HepG2 (cell line): ENCODE measurements at regions not wholly inside any gene's neighbourhood (a gene's known extent, or its start where the extent isn't known, plus 50 kb on each side); places are given as distances from the start of the nearest gene placed in this dataset.
"Not testable (repeated sequence)": the region's sequence is repeated elsewhere in the genome, so short reads cannot be mapped to it uniquely, and the experiment has no call there.

Experiments
- ATAC-seq: fragments of 200-7000 bp; cut with Tn5 transposase; 3 replicates; pipeline ENCODE4 v1.9.1; 2020; ENCODE audit warnings: mild to moderate bottlenecking, moderate library complexity
- BruUV-seq: library from RNA; stranded (reverse); fragments of 400-500 nt; replicated peaks from 2 replicates; lab custom pipeline; 2021; lab: Mats Ljungman, UMichigan
- CTCF ChIA-PET: fragments of 300-600 bp; formaldehyde crosslinking; extraction: SDS; loops from one replicate; lab custom pipeline; 2021; ENCODE audit warnings: low total read pairs, inconsistent platforms, low intra/inter-chr PET ratio; lab: Yijun Ruan, JAX
- POLR2A ChIA-PET: fragments of 350-600 bp; sonication (Branson Sonifier 250); formaldehyde crosslinking; loops from one replicate; lab custom pipeline; 2020; ENCODE audit warnings: antibody characterized with exemption, inconsistent platforms; lab: Yijun Ruan, JAX
- DNase-seq: peaks from one replicate; pipeline ENCODE4 v3.0.0-alpha.2; 2015; ENCODE audit warnings: low spot score
- FAIRE-seq: peaks from 3 replicates; lab custom pipeline; 2011; peaks lifted over from hg19 to GRCh38; lab: Jason Lieb, UNC
- H2AFZ ChIP-seq: one replicate; pipeline ENCODE4 v1.6.1; 2011; ENCODE audit warnings: low read length, inconsistent platforms
- H3K27ac ChIP-seq: fragments of 300-600 bp; 3 replicates; pipeline ENCODE4 v1.8.0; 2011; ENCODE audit warnings: mixed run types, mild to moderate bottlenecking, mixed read lengths, low read length, inconsistent platforms; ENCODE audit not compliant: insufficient read depth; ENCODE audit errors: extremely low read length
- H3K27me3 ChIP-seq, 2 experiments: fragments of 200-600 bp in 1 of 2; 2 replicates in 1 of 2; 3 replicates in 1 of 2; pipeline versions ENCODE4 v1.6.0 to v1.8.0; 2011; ENCODE audit warnings: low read length in 2 of 2, mild to moderate bottlenecking in 2 of 2, moderate library complexity in 2 of 2, inconsistent platforms in 1 of 2; ENCODE audit not compliant: insufficient read depth in 2 of 2, control insufficient read depth in 1 of 2
- H3K36me3 ChIP-seq, 2 experiments: fragments of 200-600 bp in 1 of 2; replicated peaks in 1 of 2; 2 replicates in 1 of 2; 3 replicates in 1 of 2; pipeline versions ENCODE4 v1.5.1 to v1.8.0; 2011; ENCODE audit warnings: low read length in 2 of 2, inconsistent platforms in 1 of 2; ENCODE audit not compliant: insufficient read depth in 2 of 2, control insufficient read depth in 1 of 2
- H3K4me1 ChIP-seq: 2 replicates; pipeline ENCODE4 v1.5.1; 2012; ENCODE audit warnings: low read length, inconsistent platforms; ENCODE audit not compliant: insufficient read depth
- H3K4me2 ChIP-seq: 2 replicates; pipeline ENCODE4 v1.6.0; 2011; ENCODE audit warnings: low read depth, low read length, inconsistent platforms
- H3K4me3 ChIP-seq, 3 experiments: fragments of 200-600 bp in 1 of 3; sonication (generic), shearing (Covaris generic) in 1 of 3; replicated peaks in 1 of 3; 2 replicates each; pipeline ENCODE4 v1.5.1; 2011 to 2016; ENCODE audit warnings: low read length in 3 of 3, inconsistent platforms in 2 of 3, low read depth in 2 of 3, mild to moderate bottlenecking in 2 of 3, control low read depth in 1 of 3, mixed read lengths in 1 of 3; ENCODE audit not compliant: insufficient read depth in 1 of 3
- H3K79me2 ChIP-seq: one replicate; pipeline ENCODE4 v1.6.1; 2011; ENCODE audit warnings: low read length, inconsistent platforms; ENCODE audit not compliant: insufficient read depth
- H3K9ac ChIP-seq: 2 replicates; pipeline ENCODE4 v1.6.0; 2011; ENCODE audit warnings: mild to moderate bottlenecking, low read depth, low read length, inconsistent platforms; ENCODE audit not compliant: insufficient read depth
- H3K9me3 ChIP-seq: 2 replicates; pipeline ENCODE4 v1.5.1; 2012; ENCODE audit warnings: mild to moderate bottlenecking, low read length
- H4K20me1 ChIP-seq: 2 replicates; pipeline ENCODE4 v1.6.0; 2011; ENCODE audit warnings: inconsistent platforms, mild to moderate bottlenecking, low read length, moderate library complexity; ENCODE audit not compliant: insufficient read depth
- FOXA1 ChIP-seq, 2 experiments: fragments of 450-650 bp in 1 of 2; sonication (generic) in 1 of 2; formaldehyde crosslinking in 1 of 2; IDR thresholded peaks; 2 replicates each; pipeline versions ENCODE4 v1.4.0 to v1.6.1; 2016 to 2020; ENCODE audit warnings: missing genetic modification reagents in 1 of 2
- FOXA3 ChIP-seq: IDR thresholded peaks from 2 replicates; pipeline ENCODE4 v1.6.1; 2016; ENCODE audit warnings: missing genetic modification reagents, missing compliant biosample characterization
- GABPA ChIP-seq, 2 experiments: IDR thresholded peaks; 2 replicates each; pipeline ENCODE4 v1.6.1; 2011 to 2016; ENCODE audit warnings: low read depth in 2 of 2, low read length in 1 of 2, missing biosample characterization in 1 of 2, missing genetic modification characterization in 1 of 2
- GABPB1 ChIP-seq: IDR thresholded peaks from 2 replicates; pipeline ENCODE4 v1.6.1; 2016; ENCODE audit warnings: mild to moderate bottlenecking, missing genetic modification reagents, moderate library complexity, missing compliant biosample characterization
- HNRNPLL ChIP-seq: fragments of 200-400 bp; formaldehyde crosslinking; IDR thresholded peaks from 2 replicates; pipeline ENCODE4 v1.6.1; 2017; ENCODE audit warnings: mild to moderate bottlenecking, low read depth, low read length; ENCODE audit not compliant: poor library complexity, severe bottlenecking
- TAF1 ChIP-seq: sonication (generic); formaldehyde crosslinking; IDR thresholded peaks from 2 replicates; pipeline ENCODE4 v1.4.0; 2020; ENCODE audit warnings: missing genetic modification reagents
- ZNF687 ChIP-seq: sonication (generic); formaldehyde crosslinking; IDR thresholded peaks from 2 replicates; pipeline ENCODE4 v1.5.1; 2020; ENCODE audit warnings: mild to moderate bottlenecking, missing genetic modification reagents, moderate library complexity
- WGBS: methylation state at CpG from one replicate; pipeline ENCODE4 v1.1.6; 2017; ENCODE audit warnings: low lambda C conversion rate; 5-methylcytosine and 5-hydroxymethylcytosine counted together
- in situ Hi-C: cut with HindIII; loops from 2 replicates; pipeline ENCODE4 v1.10.0; 2017; ENCODE audit warnings: low pct_unique_long_range_greater_than_20kb; ENCODE audit not compliant: extremely low pct_ligation_motif_present
- intact Hi-C: fragments of 100-400 bp; cut with micrococcal nuclease; formaldehyde crosslinking; loops from one replicate; pipeline ENCODE4 v1.10.0; 2022; ENCODE audit not compliant: unreplicated experiment

GRCh38 chr13:19109225-19109624 lies 72.4 kb downstream of the TUBA3C start:
- H3K9ac ChIP-seq; CTCF ChIA-PET; H3K36me3 ChIP-seq; H3K27me3 ChIP-seq; intact Hi-C loops; H3K9me3 ChIP-seq; H3K27ac ChIP-seq; H3K79me2 ChIP-seq; H3K4me1 ChIP-seq; POLR2A ChIA-PET; BruUV-seq; ATAC-seq; TF ChIP-seq GABPA (IDR thresholded peaks at IDR 0.05; ENCODE audit: low read depth, low read length); FOXA1 (IDR thresholded peaks at IDR 0.05): not testable (repeated sequence)
- Histone ChIP-seq H3K4me3 (peak overlapping the region; percentile 42 to 53 (median 44); a peak in 5 of 6 replicates), H3K4me2 (peak overlapping the region; percentile 75)
- 0% methylated on average over 13 of the region's 29 CpGs for WGBS
- peak; percentile 45 for TF ChIP-seq ZNF687
- TF ChIP-seq TAF1 (CRISPR knock-in tag), result peak; percentile 44; the same call in 1 of the 2 replicates
- 0 out of 2 replicates have a peak, but pooled peaks have one; percentile 11 for TF ChIP-seq FOXA3 (CRISPR knock-in tag)
- TF ChIP-seq GABPB1, result peak; percentile 65
- TF ChIP-seq GABPA (CRISPR knock-in tag; IDR thresholded peaks at IDR 0.05; ENCODE audit: low read depth), result 0 out of 2 replicates have a peak, but pooled peaks have one; percentile 8
- TF ChIP-seq FOXA1 (CRISPR knock-in tag; IDR thresholded peaks at IDR 0.05), result peak; percentile 59
- peak; percentile 79 for TF ChIP-seq HNRNPLL
- TF ChIP-seq, all 625 proteins: peak for 7; not testable (repeated sequence) for 618
- in situ Hi-C loops, DNase-seq, FAIRE-seq, H4K20me1 ChIP-seq, H2AFZ ChIP-seq: not testable (repeated sequence)
